ENCODE measurements at regions not wholly inside any gene's neighbourhood (a gene's known extent, or its start where the extent isn't known, plus 50 kb on each side); places are given as distances from the start of the nearest gene placed in this dataset.
A peak's percentile ranks its signal among the peaks of the same experiment; 100 is the strongest.

GRCh38 chrX:80316526-80316925 lies 103.7 kb upstream of the TENT5D start:
- DNase-seq: no peak

- no peak for DNase-seq
Observed at GRCh38 chrX:80317646-80318045, 102.6 kb upstream of the TENT5D start.

- no peak for DNase-seq
Observed at GRCh38 chrX:80331285-80331684, 89.0 kb upstream of the TENT5D start.

GRCh38 chrX:80334583-80334982 lies 85.7 kb upstream of the TENT5D start:
- DNase-seq: no peak

- DNase-seq: peak; percentile 8
Observed at GRCh38 chrX:80335062-80335830, 85.0 kb upstream of the TENT5D start.

- no peak for DNase-seq
Observed at GRCh38 chrX:80354966-80355465, 65.2 kb upstream of the TENT5D start.

All from activated CD4-positive, alpha-beta T cell treated with anti-CD3 and anti-CD28 coated beads, Interleukin-10, Interleukin-2, amounts not matched to agents 100 ng/mL and 50 ng/mL, durations not matched to agents 16 hours and 8 hours (primary cell).